ENCODE measurements at regions not wholly inside any gene's neighbourhood (a gene's known extent, or its start where the extent isn't known, plus 50 kb on each side); places are given as distances from the start of the nearest gene placed in this dataset.

- DNase-seq (ENCODE audit: low spot score) (no peak), ATAC-seq (ENCODE audit: low read depth) (no peak)
- H3K27me3 ChIP-seq (ENCODE audit: insufficient read depth, poor library complexity, severe bottlenecking): no peaks in the 10 kb centered on the region
- no peak overlapping the region for H3K4me3 ChIP-seq (ENCODE audit: severe bottlenecking)
- H3K4me1 ChIP-seq (ENCODE audit: insufficient read depth, poor library complexity, severe bottlenecking): no peaks in the 10 kb centered on the region
- no peaks in the 10 kb centered on the region for H3K36me3 ChIP-seq (ENCODE audit: low read depth)
- no peak overlapping the region for H3K27ac ChIP-seq (ENCODE audit: poor library complexity, severe bottlenecking)
- TF ChIP-seq CTCF (IDR thresholded peaks at IDR 0.05; ENCODE audit: poor library complexity, severe bottlenecking): no peak
- no peaks in the 10 kb centered on the region for H3K9me3 ChIP-seq (ENCODE audit: severe bottlenecking)
Measured at GRCh38 chr15:95274101-95274500, 1042.7 kb downstream of the MCTP2 start.

- Histone ChIP-seq H3K4me1 (ENCODE audit: insufficient read depth, poor library complexity, severe bottlenecking) (no peaks in the 10 kb centered on the region), H3K9me3 (ENCODE audit: severe bottlenecking) (no peaks in the 10 kb centered on the region), H3K27ac (ENCODE audit: poor library complexity, severe bottlenecking) (no peak overlapping the region), H3K27me3 (ENCODE audit: insufficient read depth, poor library complexity, severe bottlenecking) (no peaks in the 10 kb centered on the region), H3K4me3 (ENCODE audit: severe bottlenecking) (no peak overlapping the region), H3K36me3 (ENCODE audit: low read depth) (no peaks in the 10 kb centered on the region)
- ATAC-seq (ENCODE audit: low read depth): peak; percentile 59; the same call in 1 of the 3 replicates
- no peak for TF ChIP-seq CTCF (IDR thresholded peaks at IDR 0.05; ENCODE audit: poor library complexity, severe bottlenecking)
- DNase-seq (ENCODE audit: low spot score): no peak
Measured at GRCh38 chr15:95277266-95277665, 1045.9 kb downstream of the MCTP2 start.

DNA sequence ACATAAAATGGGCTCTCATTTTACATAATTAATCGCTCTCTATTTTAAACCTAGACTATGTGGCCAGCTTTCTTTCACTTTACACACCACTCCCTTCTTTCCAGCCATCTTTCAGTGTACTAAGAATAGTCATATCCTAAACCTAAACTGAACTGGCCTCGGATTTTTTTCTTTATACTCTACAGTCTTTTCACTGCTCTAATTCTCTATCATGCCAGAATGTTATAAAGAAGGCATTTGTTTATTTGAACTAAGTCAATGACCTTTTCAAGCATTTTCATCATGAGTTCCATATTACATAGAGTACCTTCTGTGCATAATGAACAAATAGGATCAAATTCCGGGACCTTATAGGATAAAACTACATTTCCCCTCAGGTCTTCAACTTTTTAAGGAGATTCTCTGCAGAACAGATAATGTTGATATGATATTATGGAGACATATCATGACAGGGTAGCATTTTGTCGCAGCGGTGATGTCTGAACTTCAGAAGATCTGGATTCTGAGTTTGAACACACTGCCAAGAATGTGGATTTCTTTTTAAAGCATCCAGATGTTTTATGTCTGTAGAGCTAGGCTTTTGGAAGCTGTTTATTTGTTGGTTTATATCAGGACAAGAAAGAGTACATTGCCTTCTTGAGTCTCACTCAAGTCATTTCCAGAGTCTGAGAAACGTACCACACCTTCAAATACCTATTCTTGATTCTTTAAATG, 1047.3 kb downstream of the MCTP2 start:
- Histone ChIP-seq H3K27ac (ENCODE audit: poor library complexity, severe bottlenecking) (no peak overlapping the region), H3K4me3 (ENCODE audit: severe bottlenecking) (no peak overlapping the region), H3K9me3 (ENCODE audit: severe bottlenecking) (no peaks in the 10 kb centered on the region), H3K4me1 (ENCODE audit: insufficient read depth, poor library complexity, severe bottlenecking) (no peaks in the 10 kb centered on the region), H3K27me3 (ENCODE audit: insufficient read depth, poor library complexity, severe bottlenecking) (no peaks in the 10 kb centered on the region), H3K36me3 (ENCODE audit: low read depth) (no peaks in the 10 kb centered on the region)
- ATAC-seq (ENCODE audit: low read depth) (no peak), DNase-seq (ENCODE audit: low spot score) (no peak)
- TF ChIP-seq CTCF (IDR thresholded peaks at IDR 0.05; ENCODE audit: poor library complexity, severe bottlenecking): no peak

GRCh38 chr15:95279277-95280019, 1048.1 kb downstream of the MCTP2 start:
- Histone ChIP-seq H3K36me3 (ENCODE audit: low read depth) (no peaks in the 10 kb centered on the region), H3K9me3 (ENCODE audit: severe bottlenecking) (no peaks in the 10 kb centered on the region), H3K27me3 (ENCODE audit: insufficient read depth, poor library complexity, severe bottlenecking) (no peaks in the 10 kb centered on the region), H3K4me3 (ENCODE audit: severe bottlenecking) (no peak overlapping the region), H3K4me1 (ENCODE audit: insufficient read depth, poor library complexity, severe bottlenecking) (no peaks in the 10 kb centered on the region), H3K27ac (ENCODE audit: poor library complexity, severe bottlenecking) (no peak overlapping the region)
- ATAC-seq (ENCODE audit: low read depth) (no peak), DNase-seq (ENCODE audit: low spot score) (no peak)
- no peak for TF ChIP-seq CTCF (IDR thresholded peaks at IDR 0.05; ENCODE audit: poor library complexity, severe bottlenecking)

DNA sequence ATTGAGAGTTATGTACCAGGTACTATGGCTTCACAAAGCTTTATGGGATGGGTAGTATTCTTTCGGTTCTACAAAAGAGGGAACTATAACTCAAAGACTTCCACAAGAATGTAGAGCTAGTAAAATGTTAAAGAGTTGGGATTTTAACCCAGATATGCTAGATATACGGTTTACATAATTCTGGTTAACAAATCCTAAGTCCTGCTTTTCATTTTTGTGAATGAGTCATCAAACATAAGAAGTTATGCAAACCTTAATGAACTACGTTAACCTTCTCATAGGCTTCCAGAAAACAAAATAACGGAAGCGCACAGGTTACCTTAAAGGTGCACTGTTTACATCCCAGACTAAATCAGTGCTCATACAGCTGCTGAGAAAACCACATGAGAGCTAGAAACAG, 1049.3 kb downstream of the MCTP2 start:
- DNase-seq (ENCODE audit: low spot score): no peak
- no peak overlapping the region for H3K27ac ChIP-seq (ENCODE audit: poor library complexity, severe bottlenecking)
- no peak for ATAC-seq (ENCODE audit: low read depth)
- no peaks in the 10 kb centered on the region for H3K36me3 ChIP-seq (ENCODE audit: low read depth)
- no peaks in the 10 kb centered on the region for H3K9me3 ChIP-seq (ENCODE audit: severe bottlenecking)
- H3K27me3 ChIP-seq (ENCODE audit: insufficient read depth, poor library complexity, severe bottlenecking): no peaks in the 10 kb centered on the region
- no peak overlapping the region for H3K4me3 ChIP-seq (ENCODE audit: severe bottlenecking)
- no peaks in the 10 kb centered on the region for H3K4me1 ChIP-seq (ENCODE audit: insufficient read depth, poor library complexity, severe bottlenecking)
- TF ChIP-seq CTCF (IDR thresholded peaks at IDR 0.05; ENCODE audit: poor library complexity, severe bottlenecking): no peak
